Neutrophil (primary cell): ENCODE measurements at regions not wholly inside any gene's neighbourhood (a gene's known extent, or its start where the extent isn't known, plus 50 kb on each side); places are given as distances from the start of the nearest gene placed in this dataset.
A peak's percentile ranks its signal among the peaks of the same experiment; 100 is the strongest.

Source experiments
- H3K27ac ChIP-seq: fragments of 200-600 bp; sonication (generic); 2 replicates; pipeline ENCODE4 v1.5.1; 2016; ENCODE audit warnings: mild to moderate bottlenecking, moderate library complexity
- H3K27me3 ChIP-seq: fragments of 200-600 bp; sonication (generic); 2 replicates; pipeline ENCODE4 v1.6.0; 2016; ENCODE audit warnings: mild to moderate bottlenecking
- H3K36me3 ChIP-seq: fragments of 200-600 bp; sonication (generic); 2 replicates; pipeline ENCODE4 v1.5.1; 2017
- H3K4me1 ChIP-seq, 2 experiments: fragments of 200-600 bp in 1 of 2; sonication (generic) in 1 of 2; 1 replicate in 1 of 2; 2 replicates in 1 of 2; pipeline versions ENCODE4 v1.5.1 to v1.6.1; 2013 to 2016; ENCODE audit warnings: low read depth in 1 of 2, low read length in 1 of 2, mild to moderate bottlenecking in 1 of 2, moderate library complexity in 1 of 2; ENCODE audit not compliant: control insufficient read depth in 1 of 2, insufficient read depth in 1 of 2
- H3K4me3 ChIP-seq, 2 experiments: fragments of 200-600 bp in 1 of 2; sonication (generic) in 1 of 2; 1 replicate in 1 of 2; 2 replicates in 1 of 2; pipeline ENCODE4 v1.5.1; 2013 to 2016; ENCODE audit warnings: low read depth in 1 of 2, low read length in 1 of 2, mild to moderate bottlenecking in 1 of 2, moderate library complexity in 1 of 2
- H3K9me3 ChIP-seq: fragments of 200-600 bp; sonication (generic); 2 replicates; pipeline ENCODE4 v1.5.1; 2016
- CTCF ChIP-seq: fragments of 200-600 bp; sonication (generic); IDR thresholded peaks from 2 replicates; pipeline ENCODE4 v1.5.1; 2016; ENCODE audit warnings: antibody characterized with exemption

- Histone ChIP-seq H3K4me1 (peaks cover 10 to 22% of the 10 kb centered on the region in 2 experiments), H3K4me3 (no peak overlapping the region), H3K36me3 (no peaks in the 10 kb centered on the region), H3K27me3 (no peaks in the 10 kb centered on the region), H3K27ac (no peak overlapping the region), H3K9me3 (no peaks in the 10 kb centered on the region)
- TF ChIP-seq CTCF: no peak
Measured at GRCh38 chr6:159112714-159113113, 56.5 kb upstream of the FNDC1 start.

DNA sequence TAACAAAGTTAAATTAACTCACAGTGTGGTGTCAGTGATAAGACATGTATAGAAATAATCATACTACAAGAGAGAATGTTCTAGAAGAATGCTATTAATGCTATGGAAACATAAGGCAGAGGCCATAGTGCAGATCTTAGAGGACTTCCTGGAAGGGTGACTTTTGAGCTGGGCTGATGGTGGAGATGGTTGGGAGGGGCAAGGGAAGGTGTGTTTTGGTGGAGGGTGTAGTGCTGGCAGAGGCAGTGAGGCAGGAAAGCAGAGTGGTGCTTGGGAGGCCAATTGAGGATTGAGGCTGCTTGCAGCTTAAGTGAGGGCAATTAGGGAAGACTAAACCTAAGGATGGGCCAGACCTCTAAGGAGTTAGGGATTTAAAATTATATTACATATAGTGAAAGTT is 58.5 kb upstream of the FNDC1 start:
- Histone ChIP-seq H3K9me3 (no peaks in the 10 kb centered on the region), H3K4me3 (no peak overlapping the region), H3K27ac (no peak overlapping the region), H3K27me3 (no peaks in the 10 kb centered on the region), H3K4me1 (peaks cover 21 to 27% of the 10 kb centered on the region in 2 experiments), H3K36me3 (no peaks in the 10 kb centered on the region)
- no peak for TF ChIP-seq CTCF

- Histone ChIP-seq H3K27me3 (no peaks in the 10 kb centered on the region), H3K27ac (no peak overlapping the region), H3K36me3 (no peaks in the 10 kb centered on the region), H3K4me1 (peaks cover 21 to 30% of the 10 kb centered on the region in 2 experiments), H3K9me3 (no peaks in the 10 kb centered on the region), H3K4me3 (no peak overlapping the region)
- peak; percentile 92 for TF ChIP-seq CTCF
Measured at GRCh38 chr6:159110013-159110412, 59.2 kb upstream of the FNDC1 start.

DNA sequence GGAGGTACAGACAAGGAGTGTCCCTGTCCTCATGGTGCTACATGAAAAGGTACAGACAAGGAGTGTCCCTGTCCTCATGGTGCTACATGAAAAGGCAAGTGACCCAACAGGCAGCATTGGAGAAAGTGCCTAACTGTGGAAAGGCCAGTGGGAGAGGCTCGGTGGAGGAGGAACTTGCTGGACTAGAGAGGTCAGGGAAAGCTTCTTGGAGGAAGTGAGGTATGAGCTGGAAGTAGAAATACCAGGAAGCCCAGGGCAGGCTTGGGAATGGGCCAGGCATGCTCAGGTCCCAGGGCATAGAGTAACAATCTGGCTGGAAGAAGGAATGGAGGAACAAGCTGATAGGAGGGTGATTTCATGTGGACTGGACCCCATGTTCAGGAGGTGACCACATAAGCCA is 59.8 kb upstream of the FNDC1 start:
- no peak overlapping the region for H3K27ac ChIP-seq
- peaks cover 26 to 36% of the 10 kb centered on the region in 2 experiments for H3K4me1 ChIP-seq

DNA sequence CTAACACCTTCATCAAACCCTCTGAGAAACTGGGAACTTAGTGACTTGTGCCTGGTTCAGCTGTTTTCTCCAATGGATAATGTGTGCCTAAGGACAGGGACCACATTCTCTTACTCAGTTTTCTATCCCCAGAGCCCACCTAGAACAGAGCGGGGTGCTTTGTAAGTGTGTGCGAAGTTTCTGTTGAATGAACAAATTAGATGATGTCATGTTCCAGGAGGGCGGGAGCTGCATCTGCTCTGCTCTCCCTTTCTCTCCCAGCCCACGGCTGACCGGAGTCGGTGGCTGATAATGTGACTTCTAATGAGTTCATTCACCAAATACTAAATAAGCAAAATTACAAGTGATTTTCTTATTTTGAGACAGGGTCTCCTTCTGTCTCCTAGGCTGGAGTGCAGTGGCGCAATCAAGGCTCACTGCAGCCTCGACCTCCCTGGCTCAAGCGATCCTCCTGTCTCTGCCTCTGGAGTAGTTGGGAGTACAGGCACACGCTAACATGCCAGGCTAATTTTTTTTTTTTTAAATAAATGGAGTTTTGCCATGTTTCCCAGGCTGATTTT is 60.7 kb upstream of the FNDC1 start:
- H3K9me3 ChIP-seq: no peaks in the 10 kb centered on the region

More for the DNA sequence above, 59.8 kb upstream of the FNDC1 start:
- Histone ChIP-seq H3K36me3 (no peaks in the 10 kb centered on the region), H3K27me3 (no peaks in the 10 kb centered on the region), H3K9me3 (no peaks in the 10 kb centered on the region), H3K4me3 (no peak overlapping the region)
- no peak for TF ChIP-seq CTCF

More for the DNA sequence above, 60.7 kb upstream of the FNDC1 start:
- Histone ChIP-seq H3K36me3 (no peaks in the 10 kb centered on the region), H3K4me3 (no peak overlapping the region), H3K27me3 (no peaks in the 10 kb centered on the region), H3K27ac (no peak overlapping the region), H3K4me1 (peaks cover 35 to 45% of the 10 kb centered on the region in 2 experiments)
- no peak for TF ChIP-seq CTCF
